HepG2 (cell line): ENCODE measurements at regions not wholly inside any gene's neighbourhood (a gene's known extent, or its start where the extent isn't known, plus 50 kb on each side); places are given as distances from the start of the nearest gene placed in this dataset.

Experiments
- ATAC-seq: fragments of 200-7000 bp; cut with Tn5 transposase; 3 replicates; pipeline ENCODE4 v1.9.1; 2020; ENCODE audit warnings: mild to moderate bottlenecking, moderate library complexity
- BruUV-seq: library from RNA; stranded (reverse); fragments of 400-500 nt; replicated peaks from 2 replicates; lab custom pipeline; 2021; lab: Mats Ljungman, UMichigan
- CTCF ChIA-PET: fragments of 300-600 bp; formaldehyde crosslinking; extraction: SDS; loops from one replicate; lab custom pipeline; 2021; ENCODE audit warnings: low total read pairs, inconsistent platforms, low intra/inter-chr PET ratio; lab: Yijun Ruan, JAX
- POLR2A ChIA-PET: fragments of 350-600 bp; sonication (Branson Sonifier 250); formaldehyde crosslinking; loops from one replicate; lab custom pipeline; 2020; ENCODE audit warnings: antibody characterized with exemption, inconsistent platforms; lab: Yijun Ruan, JAX
- DNase-seq: peaks from one replicate; pipeline ENCODE4 v3.0.0-alpha.2; 2015; ENCODE audit warnings: low spot score
- FAIRE-seq: peaks from 3 replicates; lab custom pipeline; 2011; peaks lifted over from hg19 to GRCh38; lab: Jason Lieb, UNC
- H2AFZ ChIP-seq: one replicate; pipeline ENCODE4 v1.6.1; 2011; ENCODE audit warnings: low read length, inconsistent platforms
- H3K27ac ChIP-seq: fragments of 300-600 bp; 3 replicates; pipeline ENCODE4 v1.8.0; 2011; ENCODE audit warnings: mixed run types, mild to moderate bottlenecking, mixed read lengths, low read length, inconsistent platforms; ENCODE audit not compliant: insufficient read depth; ENCODE audit errors: extremely low read length
- H3K27me3 ChIP-seq, 2 experiments: fragments of 200-600 bp in 1 of 2; 2 replicates in 1 of 2; 3 replicates in 1 of 2; pipeline versions ENCODE4 v1.6.0 to v1.8.0; 2011; ENCODE audit warnings: low read length in 2 of 2, mild to moderate bottlenecking in 2 of 2, moderate library complexity in 2 of 2, inconsistent platforms in 1 of 2; ENCODE audit not compliant: insufficient read depth in 2 of 2, control insufficient read depth in 1 of 2
- H3K36me3 ChIP-seq, 2 experiments: fragments of 200-600 bp in 1 of 2; replicated peaks in 1 of 2; 2 replicates in 1 of 2; 3 replicates in 1 of 2; pipeline versions ENCODE4 v1.5.1 to v1.8.0; 2011; ENCODE audit warnings: low read length in 2 of 2, inconsistent platforms in 1 of 2; ENCODE audit not compliant: insufficient read depth in 2 of 2, control insufficient read depth in 1 of 2
- H3K4me1 ChIP-seq: 2 replicates; pipeline ENCODE4 v1.5.1; 2012; ENCODE audit warnings: low read length, inconsistent platforms; ENCODE audit not compliant: insufficient read depth
- H3K4me2 ChIP-seq: 2 replicates; pipeline ENCODE4 v1.6.0; 2011; ENCODE audit warnings: low read depth, low read length, inconsistent platforms
- H3K4me3 ChIP-seq, 3 experiments: fragments of 200-600 bp in 1 of 3; sonication (generic), shearing (Covaris generic) in 1 of 3; replicated peaks in 1 of 3; 2 replicates each; pipeline ENCODE4 v1.5.1; 2011 to 2016; ENCODE audit warnings: low read length in 3 of 3, inconsistent platforms in 2 of 3, low read depth in 2 of 3, mild to moderate bottlenecking in 2 of 3, control low read depth in 1 of 3, mixed read lengths in 1 of 3; ENCODE audit not compliant: insufficient read depth in 1 of 3
- H3K79me2 ChIP-seq: one replicate; pipeline ENCODE4 v1.6.1; 2011; ENCODE audit warnings: low read length, inconsistent platforms; ENCODE audit not compliant: insufficient read depth
- H3K9ac ChIP-seq: 2 replicates; pipeline ENCODE4 v1.6.0; 2011; ENCODE audit warnings: mild to moderate bottlenecking, low read depth, low read length, inconsistent platforms; ENCODE audit not compliant: insufficient read depth
- H3K9me3 ChIP-seq: 2 replicates; pipeline ENCODE4 v1.5.1; 2012; ENCODE audit warnings: mild to moderate bottlenecking, low read length
- H4K20me1 ChIP-seq: 2 replicates; pipeline ENCODE4 v1.6.0; 2011; ENCODE audit warnings: inconsistent platforms, mild to moderate bottlenecking, low read length, moderate library complexity; ENCODE audit not compliant: insufficient read depth
- ARNTL ChIP-seq: sonication (generic); formaldehyde crosslinking; IDR thresholded peaks from 2 replicates; pipeline ENCODE4 v1.4.0; 2020; ENCODE audit warnings: mild to moderate bottlenecking, missing genetic modification reagents
- CBX1 ChIP-seq: IDR thresholded peaks from one replicate; pipeline ENCODE4 v1.6.1; 2016; ENCODE audit warnings: antibody characterized with exemption, low read depth
- HNRNPLL ChIP-seq: fragments of 200-400 bp; formaldehyde crosslinking; IDR thresholded peaks from 2 replicates; pipeline ENCODE4 v1.6.1; 2017; ENCODE audit warnings: mild to moderate bottlenecking, low read depth, low read length; ENCODE audit not compliant: poor library complexity, severe bottlenecking
- KDM6A ChIP-seq: IDR thresholded peaks from 2 replicates; pipeline ENCODE4 v1.6.1; 2016; ENCODE audit warnings: low read depth
- ZFP91 ChIP-seq: sonication (generic); formaldehyde crosslinking; IDR thresholded peaks from 2 replicates; pipeline ENCODE4 v1.9.0; 2022; ENCODE audit warnings: missing genetic modification reagents, mild to moderate bottlenecking, borderline replicate concordance
- ZNF605 ChIP-seq: sonication (generic); formaldehyde crosslinking; IDR thresholded peaks from 2 replicates; pipeline ENCODE4 v1.8.0; 2022; ENCODE audit warnings: mild to moderate bottlenecking, missing genetic modification reagents
- ZZZ3 ChIP-seq: sonication (generic); formaldehyde crosslinking; IDR thresholded peaks from 2 replicates; pipeline ENCODE4 v1.4.0; 2020; ENCODE audit warnings: missing genetic modification reagents, mild to moderate bottlenecking, borderline replicate concordance
- WGBS: methylation state at CpG from one replicate; pipeline ENCODE4 v1.1.6; 2017; ENCODE audit warnings: low lambda C conversion rate; 5-methylcytosine and 5-hydroxymethylcytosine counted together
- in situ Hi-C: cut with HindIII; loops from 2 replicates; pipeline ENCODE4 v1.10.0; 2017; ENCODE audit warnings: low pct_unique_long_range_greater_than_20kb; ENCODE audit not compliant: extremely low pct_ligation_motif_present
- intact Hi-C: fragments of 100-400 bp; cut with micrococcal nuclease; formaldehyde crosslinking; loops from one replicate; pipeline ENCODE4 v1.10.0; 2022; ENCODE audit not compliant: unreplicated experiment
- TF ChIP-seq, protein P1 (sequence below): sonication (generic); formaldehyde crosslinking; IDR thresholded peaks from 2 replicates; pipeline ENCODE4 v1.8.1; 2023; ENCODE audit warnings: mild to moderate bottlenecking, missing genetic modification reagents
- TF ChIP-seq, protein P2 (sequence below): IDR thresholded peaks from 2 replicates; pipeline ENCODE4 v1.6.1; 2016; ENCODE audit warnings: missing compliant biosample characterization, missing genetic modification reagents, borderline replicate concordance
- TF ChIP-seq, protein P3 (sequence below): sonication (generic); formaldehyde crosslinking; IDR thresholded peaks from 2 replicates; pipeline ENCODE4 v1.4.0; 2020; ENCODE audit warnings: mild to moderate bottlenecking, missing genetic modification reagents

DNA sequence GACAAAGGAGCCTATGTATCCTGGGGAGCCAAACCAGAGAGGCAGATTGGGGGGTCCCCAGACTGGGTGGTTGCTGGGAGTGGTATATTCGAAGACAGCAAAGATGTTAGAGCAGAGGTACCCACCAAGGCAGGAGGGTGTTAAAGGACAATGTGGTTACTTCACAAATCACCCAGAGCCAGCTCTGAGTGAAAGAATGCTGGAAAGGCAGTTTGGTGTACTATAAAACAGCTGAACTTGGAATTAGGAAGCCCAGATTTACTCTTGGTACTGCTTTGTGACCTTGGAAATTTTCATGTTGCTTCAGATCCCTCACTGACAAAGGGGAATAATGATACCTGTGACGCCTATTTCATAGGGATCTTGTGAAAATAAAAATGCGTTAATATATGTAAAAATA is 121.6 kb downstream of the CD164 start:
- ChIA-PET POLR2A (no interaction called here), CTCF (no interaction called here)
- Histone ChIP-seq H3K9ac (no peak overlapping the region), H3K4me1 (peaks cover 18% of the 10 kb centered on the region), H3K4me2 (no peak overlapping the region), H3K4me3 (no peak overlapping the region), H3K27me3 (no peaks in the 10 kb centered on the region), H3K36me3 (peaks cover 5 to 36% of the 10 kb centered on the region in 2 experiments; a peak in 4 of 5 replicates), H4K20me1 (no peaks in the 10 kb centered on the region), H3K9me3 (no peaks in the 10 kb centered on the region), H2AFZ (no peak overlapping the region), H3K27ac (no peak overlapping the region), H3K79me2 (no peaks in the 10 kb centered on the region)
- TF ChIP-seq HNRNPLL (no peak), ZNF605 (no peak), ZZZ3 (CRISPR knock-in tag) (no peak), ARNTL (CRISPR knock-in tag) (no peak), ZFP91 (CRISPR knock-in tag) (no peak), KDM6A (CRISPR knock-in tag) (no peak), CBX1 (no peak)
- TF ChIP-seq, protein P1, sequence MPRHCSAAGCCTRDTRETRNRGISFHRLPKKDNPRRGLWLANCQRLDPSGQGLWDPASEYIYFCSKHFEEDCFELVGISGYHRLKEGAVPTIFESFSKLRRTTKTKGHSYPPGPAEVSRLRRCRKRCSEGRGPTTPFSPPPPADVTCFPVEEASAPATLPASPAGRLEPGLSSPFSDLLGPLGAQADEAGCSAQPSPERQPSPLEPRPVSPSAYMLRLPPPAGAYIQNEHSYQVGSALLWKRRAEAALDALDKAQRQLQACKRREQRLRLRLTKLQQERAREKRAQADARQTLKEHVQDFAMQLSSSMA: no peak
- TF ChIP-seq, protein P2, sequence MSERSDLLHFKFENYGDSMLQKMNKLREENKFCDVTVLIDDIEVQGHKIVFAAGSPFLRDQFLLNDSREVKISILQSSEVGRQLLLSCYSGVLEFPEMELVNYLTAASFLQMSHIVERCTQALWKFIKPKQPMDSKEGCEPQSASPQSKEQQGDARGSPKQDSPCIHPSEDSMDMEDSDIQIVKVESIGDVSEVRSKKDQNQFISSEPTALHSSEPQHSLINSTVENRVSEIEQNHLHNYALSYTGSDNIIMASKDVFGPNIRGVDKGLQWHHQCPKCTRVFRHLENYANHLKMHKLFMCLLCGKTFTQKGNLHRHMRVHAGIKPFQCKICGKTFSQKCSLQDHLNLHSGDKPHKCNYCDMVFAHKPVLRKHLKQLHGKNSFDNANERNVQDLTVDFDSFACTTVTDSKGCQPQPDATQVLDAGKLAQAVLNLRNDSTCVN (CRISPR knock-in tag): no peak
- TF ChIP-seq, protein P3, sequence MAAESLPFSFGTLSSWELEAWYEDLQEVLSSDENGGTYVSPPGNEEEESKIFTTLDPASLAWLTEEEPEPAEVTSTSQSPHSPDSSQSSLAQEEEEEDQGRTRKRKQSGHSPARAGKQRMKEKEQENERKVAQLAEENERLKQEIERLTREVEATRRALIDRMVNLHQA: no peak
- BruUV-seq: no TSS peak
- intact Hi-C loops: no loop called here
- FAIRE-seq (no peak), ATAC-seq (no peak), DNase-seq (no peak)
- in situ Hi-C loops: no loop called here
- 98% methylated on average over 3 of the region's 3 CpGs for WGBS
